ENCODE measurements at regions not wholly inside any gene's neighbourhood (a gene's known extent, or its start where the extent isn't known, plus 50 kb on each side); places are given as distances from the start of the nearest gene placed in this dataset.

- TF ChIP-seq CTCF (IDR thresholded peaks at IDR 0.05; ENCODE audit: insufficient read depth, low read length, poor library complexity, severe bottlenecking) = no peak
- Histone ChIP-seq H3K4me3 (replicated peaks; ENCODE audit: low read depth, low read length) (no peak overlapping the region), H3K27me3 (replicated peaks; ENCODE audit: control insufficient read depth, insufficient read depth, low read length) (no peaks in the 10 kb centered on the region), H3K36me3 (ENCODE audit: control insufficient read depth, insufficient read depth, low read length) (no peaks in the 10 kb centered on the region)
- no peak for DNase-seq (ENCODE audit: extremely low read depth, insufficient read length)
Observed at GRCh38 chr2:118440404-118441098, 352.3 kb downstream of the INSIG2 start.

- DNase-seq (ENCODE audit: extremely low read depth, insufficient read length) = no peak
- no peak for TF ChIP-seq CTCF (IDR thresholded peaks at IDR 0.05; ENCODE audit: insufficient read depth, low read length, poor library complexity, severe bottlenecking)
- no peaks in the 10 kb centered on the region for H3K36me3 ChIP-seq (ENCODE audit: control insufficient read depth, insufficient read depth, low read length)
- no peak overlapping the region for H3K4me3 ChIP-seq (replicated peaks; ENCODE audit: low read depth, low read length)
- H3K27me3 ChIP-seq (replicated peaks; ENCODE audit: control insufficient read depth, insufficient read depth, low read length) = no peaks in the 10 kb centered on the region
Observed at GRCh38 chr2:118437501-118437900, 349.2 kb downstream of the INSIG2 start.

GRCh38 chr2:118431997-118432396 lies 343.7 kb downstream of the INSIG2 start:
- H3K4me3 ChIP-seq (replicated peaks; ENCODE audit: low read depth, low read length) = no peak overlapping the region
- TF ChIP-seq CTCF (IDR thresholded peaks at IDR 0.05; ENCODE audit: insufficient read depth, low read length, poor library complexity, severe bottlenecking) = no peak
- H3K36me3 ChIP-seq (ENCODE audit: control insufficient read depth, insufficient read depth, low read length) = no peaks in the 10 kb centered on the region
- DNase-seq (ENCODE audit: extremely low read depth, insufficient read length) = no peak
- H3K27me3 ChIP-seq (replicated peaks; ENCODE audit: control insufficient read depth, insufficient read depth, low read length) = no peaks in the 10 kb centered on the region; the same call in 1 of the 2 replicates

GRCh38 chr2:118431586-118431985 lies 343.3 kb downstream of the INSIG2 start:
- no peaks in the 10 kb centered on the region for H3K36me3 ChIP-seq (ENCODE audit: control insufficient read depth, insufficient read depth, low read length)
- no peaks in the 10 kb centered on the region; the same call in 1 of the 2 replicates for H3K27me3 ChIP-seq (replicated peaks; ENCODE audit: control insufficient read depth, insufficient read depth, low read length)
- H3K4me3 ChIP-seq (replicated peaks; ENCODE audit: low read depth, low read length) = no peak overlapping the region
- TF ChIP-seq CTCF (IDR thresholded peaks at IDR 0.05; ENCODE audit: insufficient read depth, low read length, poor library complexity, severe bottlenecking) = no peak
- no peak for DNase-seq (ENCODE audit: extremely low read depth, insufficient read length)

GRCh38 chr2:118431165-118431517 lies 342.9 kb downstream of the INSIG2 start:
- H3K4me3 ChIP-seq (replicated peaks; ENCODE audit: low read depth, low read length) = no peak overlapping the region
- DNase-seq (ENCODE audit: extremely low read depth, insufficient read length) = no peak
- no peaks in the 10 kb centered on the region for H3K36me3 ChIP-seq (ENCODE audit: control insufficient read depth, insufficient read depth, low read length)
- no peak for TF ChIP-seq CTCF (IDR thresholded peaks at IDR 0.05; ENCODE audit: insufficient read depth, low read length, poor library complexity, severe bottlenecking)
- no peaks in the 10 kb centered on the region; the same call in 1 of the 2 replicates for H3K27me3 ChIP-seq (replicated peaks; ENCODE audit: control insufficient read depth, insufficient read depth, low read length)
